Karpas-422 (cell line): ENCODE measurements at regions not wholly inside any gene's neighbourhood (a gene's known extent, or its start where the extent isn't known, plus 50 kb on each side); places are given as distances from the start of the nearest gene placed in this dataset.

Experiments used
- DNase-seq: peaks from one replicate; pipeline ENCODE4 v3.0.0-alpha.2; 2015
- H2AFZ ChIP-seq: fragments of 200-600 bp; sonication (generic); 2 replicates; pipeline ENCODE4 v1.6.1; 2014; ENCODE audit warnings: antibody characterized with exemption, low read length, mixed read lengths
- H3K27ac ChIP-seq: fragments of 200-600 bp; sonication (generic); 2 replicates; pipeline ENCODE4 v1.5.1; 2014; ENCODE audit warnings: mild to moderate bottlenecking, low read length, moderate library complexity
- H3K27me3 ChIP-seq: fragments of 200-600 bp; sonication (generic); 2 replicates; pipeline ENCODE4 v1.6.1; 2014; ENCODE audit warnings: low read length, mixed read lengths
- H3K36me3 ChIP-seq: fragments of 200-600 bp; sonication (generic); 2 replicates; pipeline ENCODE4 v1.6.1; 2014; ENCODE audit warnings: low read length, mixed read lengths; ENCODE audit not compliant: insufficient read depth
- H3K4me1 ChIP-seq: fragments of 200-600 bp; sonication (generic); 2 replicates; pipeline ENCODE4 v1.6.1; 2014; ENCODE audit warnings: mild to moderate bottlenecking, low read length, mixed read lengths
- H3K4me2 ChIP-seq: fragments of 200-600 bp; sonication (generic); 2 replicates; pipeline ENCODE4 v1.6.1; 2014; ENCODE audit warnings: low read length, low read depth, mild to moderate bottlenecking; ENCODE audit not compliant: poor library complexity, severe bottlenecking
- H3K4me3 ChIP-seq: fragments of 200-600 bp; sonication (generic); 2 replicates; pipeline ENCODE4 v1.5.1; 2014; ENCODE audit warnings: mild to moderate bottlenecking, antibody characterized with exemption, low read length, mixed read lengths
- H3K79me2 ChIP-seq: fragments of 200-600 bp; sonication (generic); 2 replicates; pipeline ENCODE4 v1.6.1; 2014; ENCODE audit warnings: mild to moderate bottlenecking, low read length, mixed read lengths
- H3K9ac ChIP-seq: fragments of 200-600 bp; sonication (generic); 2 replicates; pipeline ENCODE4 v1.6.0; 2014; ENCODE audit warnings: low read length
- H3K9me2 ChIP-seq: fragments of 200-600 bp; sonication (generic), shearing (Covaris generic); replicated peaks from 2 replicates; pipeline ENCODE4 v1.6.0; 2014; ENCODE audit warnings: mild to moderate bottlenecking, low read length, moderate library complexity; ENCODE audit not compliant: insufficient read depth
- H3K9me3 ChIP-seq: fragments of 300-700, 200-600 bp; sonication (generic); 2 replicates; pipeline ENCODE4 v1.6.1; 2014; ENCODE audit warnings: low read length, mixed read lengths
- H4K20me1 ChIP-seq: fragments of 200-600 bp; sonication (generic); 2 replicates; pipeline ENCODE4 v1.6.1; 2014; ENCODE audit warnings: mild to moderate bottlenecking, antibody characterized with exemption, low read length, low read depth; ENCODE audit not compliant: insufficient read depth

DNA sequence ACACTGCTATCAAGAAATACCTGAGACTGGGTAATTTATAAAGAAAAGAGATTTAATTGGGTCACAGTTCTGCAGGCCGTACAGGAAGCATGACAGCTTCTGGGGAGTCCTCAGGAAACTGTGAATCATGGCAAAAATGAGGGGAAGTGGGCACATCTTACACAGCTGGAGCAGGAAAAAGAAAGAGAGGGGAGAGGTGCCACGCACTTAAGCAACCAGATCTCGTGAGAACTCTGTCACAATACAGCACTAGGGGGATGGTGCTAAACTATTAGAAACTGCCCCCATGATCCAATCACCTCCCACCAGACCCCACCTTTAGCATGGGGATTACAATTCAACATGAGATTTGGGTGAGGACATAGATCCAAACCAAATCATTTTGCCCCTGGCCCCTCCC, 105.5 kb upstream of the CPLX2 start:
- no peaks in the 10 kb centered on the region for H3K27me3 ChIP-seq
- H2AFZ ChIP-seq: no peak overlapping the region
- H3K9me2 ChIP-seq: no peaks in the 10 kb centered on the region
- H3K4me2 ChIP-seq: no peak overlapping the region
- H3K4me3 ChIP-seq: no peak overlapping the region
- H3K79me2 ChIP-seq: no peaks in the 10 kb centered on the region
- no peaks in the 10 kb centered on the region for H3K9me3 ChIP-seq
- H3K4me1 ChIP-seq: no peaks in the 10 kb centered on the region; the same call in 1 of the 2 replicates
- no peak for DNase-seq
- no peak overlapping the region for H3K9ac ChIP-seq
- H4K20me1 ChIP-seq: no peaks in the 10 kb centered on the region
- no peaks in the 10 kb centered on the region for H3K36me3 ChIP-seq
- H3K27ac ChIP-seq: no peak overlapping the region

GRCh38 chr5:175766963-175767362, 104.4 kb upstream of the CPLX2 start:
- Histone ChIP-seq H3K79me2 (no peaks in the 10 kb centered on the region), H3K4me2 (no peak overlapping the region), H3K9ac (no peak overlapping the region), H3K27me3 (no peaks in the 10 kb centered on the region), H3K9me2 (no peaks in the 10 kb centered on the region), H3K4me3 (no peak overlapping the region), H2AFZ (no peak overlapping the region), H3K36me3 (no peaks in the 10 kb centered on the region), H3K27ac (no peak overlapping the region), H4K20me1 (no peaks in the 10 kb centered on the region), H3K4me1 (no peaks in the 10 kb centered on the region; the same call in 1 of the 2 replicates), H3K9me3 (no peaks in the 10 kb centered on the region)
- DNase-seq: no peak

- DNase-seq: no peak
- H3K9me3 ChIP-seq: no peaks in the 10 kb centered on the region
- no peaks in the 10 kb centered on the region for H4K20me1 ChIP-seq
- no peaks in the 10 kb centered on the region for H3K9me2 ChIP-seq
- H3K4me1 ChIP-seq: no peaks in the 10 kb centered on the region; the same call in 1 of the 2 replicates
- H3K27me3 ChIP-seq: no peaks in the 10 kb centered on the region
- no peak overlapping the region for H2AFZ ChIP-seq
- H3K9ac ChIP-seq: no peak overlapping the region
- no peaks in the 10 kb centered on the region for H3K36me3 ChIP-seq
- no peak overlapping the region for H3K4me2 ChIP-seq
- H3K4me3 ChIP-seq: no peak overlapping the region
- H3K79me2 ChIP-seq: no peaks in the 10 kb centered on the region
- no peak overlapping the region for H3K27ac ChIP-seq
Measured at GRCh38 chr5:175772747-175773533, 98.4 kb upstream of the CPLX2 start.

- Histone ChIP-seq H3K9me3 (no peaks in the 10 kb centered on the region), H3K4me2 (no peak overlapping the region), H2AFZ (no peak overlapping the region), H3K27me3 (no peaks in the 10 kb centered on the region), H3K9me2 (no peaks in the 10 kb centered on the region), H3K4me1 (no peaks in the 10 kb centered on the region; the same call in 1 of the 2 replicates), H3K79me2 (no peaks in the 10 kb centered on the region), H4K20me1 (no peaks in the 10 kb centered on the region), H3K27ac (no peak overlapping the region), H3K36me3 (no peaks in the 10 kb centered on the region), H3K4me3 (no peak overlapping the region), H3K9ac (no peak overlapping the region)
- DNase-seq: no peak
Measured at GRCh38 chr5:175773534-175774070, 97.8 kb upstream of the CPLX2 start.

DNA sequence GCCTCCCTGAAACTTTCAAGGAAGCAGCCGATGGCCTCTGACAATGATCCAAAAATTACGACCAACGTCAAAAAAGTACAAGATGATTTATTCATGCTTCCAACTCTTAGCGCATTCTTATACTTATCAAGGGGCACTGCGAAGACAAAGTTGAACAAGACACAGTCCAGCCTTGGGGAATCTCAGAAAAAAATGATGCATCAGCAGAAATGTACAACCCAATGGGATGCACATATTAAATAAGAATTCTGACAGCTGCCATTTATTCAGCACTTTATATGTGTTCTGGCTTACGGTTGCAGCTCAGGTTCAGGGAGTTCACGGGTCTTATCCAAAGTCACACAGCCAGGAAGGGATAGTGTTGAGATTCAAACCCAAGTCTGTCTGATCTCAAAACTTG, 96.0 kb upstream of the CPLX2 start:
- Histone ChIP-seq H3K4me3 (no peak overlapping the region), H3K79me2 (no peaks in the 10 kb centered on the region), H3K4me1 (no peaks in the 10 kb centered on the region; the same call in 1 of the 2 replicates), H3K4me2 (no peak overlapping the region), H3K9ac (no peak overlapping the region), H2AFZ (no peak overlapping the region), H3K9me2 (no peaks in the 10 kb centered on the region), H3K36me3 (no peaks in the 10 kb centered on the region), H4K20me1 (no peaks in the 10 kb centered on the region), H3K9me3 (no peaks in the 10 kb centered on the region), H3K27me3 (no peaks in the 10 kb centered on the region), H3K27ac (no peak overlapping the region)
- DNase-seq: no peak

- no peaks in the 10 kb centered on the region for H4K20me1 ChIP-seq
- H3K9me2 ChIP-seq: no peaks in the 10 kb centered on the region
- H3K36me3 ChIP-seq: no peaks in the 10 kb centered on the region
- no peak overlapping the region for H3K27ac ChIP-seq
- no peak for DNase-seq
- no peak overlapping the region for H3K9ac ChIP-seq
- H3K4me1 ChIP-seq: no peaks in the 10 kb centered on the region
- H2AFZ ChIP-seq: no peak overlapping the region
- H3K9me3 ChIP-seq: no peaks in the 10 kb centered on the region
- no peaks in the 10 kb centered on the region for H3K79me2 ChIP-seq
- no peak overlapping the region for H3K4me2 ChIP-seq
- no peaks in the 10 kb centered on the region for H3K27me3 ChIP-seq
- no peak overlapping the region for H3K4me3 ChIP-seq
Measured at GRCh38 chr5:175778951-175779503, 92.4 kb upstream of the CPLX2 start.

GRCh38 chr5:175783739-175784138, 87.6 kb upstream of the CPLX2 start:
- Histone ChIP-seq H3K4me2 (no peak overlapping the region), H3K9me3 (no peaks in the 10 kb centered on the region), H3K27me3 (no peaks in the 10 kb centered on the region), H4K20me1 (no peaks in the 10 kb centered on the region), H3K4me1 (no peaks in the 10 kb centered on the region), H3K27ac (no peak overlapping the region), H3K36me3 (no peaks in the 10 kb centered on the region), H3K79me2 (no peaks in the 10 kb centered on the region), H3K9me2 (no peaks in the 10 kb centered on the region), H3K4me3 (no peak overlapping the region), H3K9ac (no peak overlapping the region), H2AFZ (no peak overlapping the region)
- DNase-seq: no peak

DNA sequence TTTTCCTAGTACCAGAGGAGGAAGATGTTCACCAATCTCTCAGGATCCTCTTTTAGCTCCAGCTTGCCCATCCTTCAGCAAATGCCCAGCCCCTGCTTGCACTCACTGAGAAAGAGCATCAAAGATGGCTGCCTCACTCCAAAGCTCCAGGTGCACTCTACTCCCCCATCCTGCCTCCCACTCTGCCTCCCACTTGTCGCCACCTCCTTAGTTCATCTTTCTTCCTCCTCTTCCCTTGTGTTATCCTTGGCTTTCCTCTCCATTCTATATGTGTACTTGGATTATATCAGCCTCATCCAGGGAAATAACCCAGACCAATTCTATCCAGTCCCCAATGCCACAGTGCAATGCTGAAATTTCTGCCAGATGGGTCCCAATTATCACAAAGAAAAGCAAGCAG, 87.1 kb upstream of the CPLX2 start:
- Histone ChIP-seq H3K36me3 (no peaks in the 10 kb centered on the region), H3K27ac (no peak overlapping the region), H3K9me2 (no peaks in the 10 kb centered on the region), H3K4me2 (no peak overlapping the region), H3K9ac (no peak overlapping the region), H4K20me1 (no peaks in the 10 kb centered on the region), H3K4me1 (no peaks in the 10 kb centered on the region), H2AFZ (no peak overlapping the region), H3K79me2 (no peaks in the 10 kb centered on the region), H3K4me3 (no peak overlapping the region), H3K27me3 (no peaks in the 10 kb centered on the region), H3K9me3 (no peaks in the 10 kb centered on the region)
- DNase-seq: no peak
